VCaP (cell line): ENCODE measurements at regions not wholly inside any gene's neighbourhood (a gene's known extent, or its start where the extent isn't known, plus 50 kb on each side); places are given as distances from the start of the nearest gene placed in this dataset.

Experiments
- H3K27ac ChIP-seq: fragments of 450-650 bp; 2 replicates; pipeline ENCODE4 v1.5.1; 2017
- CTCF ChIP-seq: fragments of 450-650 bp; conservative IDR thresholded peaks from 2 replicates; pipeline ENCODE4 v1.5.1; 2017; ENCODE audit warnings: mild to moderate bottlenecking, moderate library complexity

- peak overlapping the region; percentile 47; the same call in 1 of the 2 replicates for H3K27ac ChIP-seq
Measured at GRCh38 chr16:85472514-85472913, 140.6 kb upstream of the GSE1 start.

GRCh38 chr16:85473323-85473722, 139.8 kb upstream of the GSE1 start:
- no peak for TF ChIP-seq CTCF
- no peak overlapping the region for H3K27ac ChIP-seq

More at GRCh38 chr16:85472514-85472913, 140.6 kb upstream of the GSE1 start:
- TF ChIP-seq CTCF = no peak

- TF ChIP-seq CTCF = no peak
- H3K27ac ChIP-seq = no peak overlapping the region
Measured at GRCh38 chr16:85473909-85474620, 139.1 kb upstream of the GSE1 start.

GRCh38 chr16:85474621-85475217, 138.4 kb upstream of the GSE1 start:
- TF ChIP-seq CTCF = no peak
- no peak overlapping the region for H3K27ac ChIP-seq

- TF ChIP-seq CTCF = no peak
- no peak overlapping the region for H3K27ac ChIP-seq
Measured at GRCh38 chr16:85475233-85475632, 137.9 kb upstream of the GSE1 start.

- TF ChIP-seq CTCF = no peak
- no peak overlapping the region for H3K27ac ChIP-seq
Measured at GRCh38 chr16:85475691-85476300, 137.3 kb upstream of the GSE1 start.

GRCh38 chr16:85476389-85476788, 136.7 kb upstream of the GSE1 start:
- H3K27ac ChIP-seq = no peak overlapping the region
- no peak for TF ChIP-seq CTCF
